HG03378 (cell line): ENCODE measurements at regions not wholly inside any gene's neighbourhood (a gene's known extent, or its start where the extent isn't known, plus 50 kb on each side); places are given as distances from the start of the nearest gene placed in this dataset.

Source experiments
- ATAC-seq: cut with Tn5 transposase; IDR thresholded peaks from one replicate; pipeline ENCODE4 v1.9.1; 2021; ENCODE audit warnings: mild to moderate bottlenecking, moderate library complexity; ENCODE audit not compliant: unreplicated experiment

DNA sequence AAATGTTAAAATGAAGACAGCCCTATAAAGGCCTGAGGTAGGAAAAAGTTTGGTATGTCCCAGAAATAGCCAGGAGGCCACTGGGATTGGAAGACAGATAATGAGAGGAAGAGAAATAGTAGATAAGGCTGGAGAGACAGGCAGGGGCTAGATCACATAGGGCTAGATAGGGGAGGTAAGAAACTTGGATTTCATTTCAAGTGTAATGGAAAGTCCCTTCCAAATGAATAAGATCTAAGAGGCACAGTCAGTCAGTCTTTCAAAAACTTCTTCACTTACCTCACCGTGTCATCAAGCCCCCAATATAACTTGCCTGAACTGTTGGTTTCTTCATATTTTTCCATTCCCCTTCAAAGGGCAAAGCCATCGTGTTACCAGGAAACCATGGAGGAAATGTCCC lies 121.8 kb downstream of the SPCS3 start:
- ATAC-seq, result peak; percentile 49

DNA sequence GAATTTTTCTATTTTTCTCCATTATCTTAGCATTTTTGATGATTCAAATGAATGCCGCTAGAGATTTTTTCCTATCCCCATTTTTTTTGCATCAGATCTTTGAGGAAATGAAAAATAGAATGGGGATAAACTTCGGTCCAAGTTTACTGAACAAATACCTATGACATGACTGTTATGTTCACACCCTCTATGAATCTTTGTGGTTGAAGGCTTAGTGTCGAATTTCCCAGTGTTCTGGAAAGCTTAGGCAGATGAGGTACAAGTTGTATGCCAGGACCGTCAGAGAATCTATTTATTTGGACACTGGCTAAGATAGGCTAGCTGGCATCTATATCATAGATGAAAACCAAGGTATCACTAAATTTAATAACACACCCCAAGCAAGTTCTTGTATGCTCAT lies 123.4 kb downstream of the SPCS3 start:
- no peak for ATAC-seq

DNA sequence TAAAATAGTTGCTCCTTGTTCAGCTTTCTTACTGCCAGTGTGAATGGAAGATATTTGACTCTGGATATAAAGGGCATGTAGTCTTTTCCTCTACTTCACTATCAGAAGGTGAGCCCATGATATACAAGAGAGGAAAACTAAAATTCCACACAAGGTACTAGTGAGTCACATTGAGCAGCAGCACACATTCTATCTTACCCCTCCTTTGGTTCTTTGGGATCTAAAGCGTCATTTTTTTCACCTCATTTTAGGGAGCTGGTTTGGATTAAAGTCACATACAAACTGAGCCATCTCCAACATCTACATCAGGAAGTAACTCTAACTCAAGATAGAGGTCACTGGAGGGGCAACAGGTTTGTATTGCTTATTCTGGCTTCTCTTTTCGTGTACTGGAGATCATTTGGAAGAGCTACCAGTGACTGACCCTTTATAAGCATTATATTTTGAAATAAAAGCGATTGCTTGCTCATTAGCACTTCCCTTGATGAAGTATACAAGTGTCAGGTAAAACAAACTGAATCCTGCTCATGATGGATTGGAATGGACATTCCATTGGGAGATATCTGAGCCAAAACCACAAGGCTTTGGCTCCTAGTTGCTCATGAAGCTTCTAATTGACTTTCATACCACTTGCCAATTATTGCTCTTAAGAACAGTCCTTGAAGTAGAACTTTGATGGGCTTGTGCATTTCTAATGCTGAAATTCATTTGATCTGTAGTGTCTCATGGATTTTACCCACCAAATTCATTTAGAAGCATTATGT lies 124.1 kb downstream of the SPCS3 start:
- ATAC-seq, result no peak

DNA sequence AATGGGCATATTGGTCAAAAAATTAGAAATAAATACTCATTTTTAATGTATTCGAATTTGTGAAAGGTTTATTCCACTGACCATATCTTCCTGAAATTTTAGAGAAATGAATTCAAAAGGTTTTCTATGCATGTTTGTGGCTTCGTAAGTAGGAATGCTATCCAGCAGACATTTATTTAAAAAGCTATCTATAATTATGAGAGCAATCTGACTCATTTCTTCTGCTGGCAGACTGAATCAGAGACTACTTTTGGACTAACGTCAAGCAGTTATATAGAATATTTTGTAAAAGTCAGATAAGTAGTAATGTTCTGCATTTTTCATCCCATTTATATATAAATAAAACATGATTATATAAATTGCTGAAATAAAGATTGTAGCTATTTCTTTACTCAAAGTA lies 125.0 kb downstream of the SPCS3 start:
- no peak for ATAC-seq

DNA sequence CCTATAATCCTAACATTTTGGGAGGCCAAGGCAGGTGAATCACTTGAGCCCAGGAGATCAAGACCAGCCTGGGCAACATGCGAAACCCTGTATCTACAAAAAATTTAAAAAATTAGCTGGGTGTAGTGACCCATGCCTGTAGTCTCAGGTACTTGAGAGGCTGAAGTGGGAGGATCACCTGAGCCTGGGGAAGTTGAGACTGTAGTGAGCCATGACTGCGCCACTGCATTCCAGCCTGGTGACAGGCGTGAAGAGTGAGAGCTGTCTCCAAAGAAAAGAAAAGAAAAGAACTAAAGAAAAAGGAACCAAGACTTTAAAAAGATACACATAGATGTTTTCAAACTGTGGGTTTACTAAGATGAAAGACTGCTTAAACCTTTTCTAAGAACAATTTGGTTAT lies 129.0 kb downstream of the SPCS3 start:
- no peak for ATAC-seq

DNA sequence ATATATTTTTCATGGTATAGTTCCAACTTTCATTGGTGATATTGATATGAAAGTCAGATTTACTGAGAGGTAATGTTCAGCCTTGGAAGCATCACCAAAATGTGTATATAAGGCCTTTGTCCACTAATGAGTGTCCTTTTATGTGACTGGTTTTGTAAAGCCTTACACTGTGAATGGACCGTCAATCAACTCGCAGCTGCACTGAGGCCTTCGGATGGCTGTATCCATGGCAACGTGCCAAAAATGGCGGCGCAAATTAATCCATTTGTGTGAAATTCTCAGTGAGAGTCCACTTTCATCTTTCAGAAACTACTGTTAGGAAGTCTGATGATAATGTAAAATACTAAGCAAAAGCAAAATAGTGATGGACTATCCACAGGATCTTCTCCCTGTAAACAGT lies 131.7 kb downstream of the SPCS3 start:
- no peak for ATAC-seq

DNA sequence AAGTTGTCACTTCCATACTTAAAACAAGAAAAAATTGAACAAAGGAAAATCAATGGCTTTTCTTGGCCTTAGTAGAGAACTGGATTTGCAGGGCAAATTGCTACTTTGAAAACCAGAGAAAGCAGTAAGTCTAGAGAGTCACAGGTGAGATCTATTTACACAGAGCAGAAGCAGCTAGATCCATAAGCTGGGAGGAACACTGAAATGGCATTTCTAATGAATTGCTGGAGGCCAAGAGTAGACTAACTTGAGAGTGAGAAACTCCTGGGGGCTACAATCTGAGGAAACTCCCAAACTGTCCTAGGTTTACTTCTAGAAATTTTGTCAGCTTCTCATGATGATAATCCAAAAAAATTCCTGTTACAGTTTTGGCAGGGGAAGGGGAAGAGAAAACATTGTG lies 133.3 kb downstream of the SPCS3 start:
- no peak for ATAC-seq

DNA sequence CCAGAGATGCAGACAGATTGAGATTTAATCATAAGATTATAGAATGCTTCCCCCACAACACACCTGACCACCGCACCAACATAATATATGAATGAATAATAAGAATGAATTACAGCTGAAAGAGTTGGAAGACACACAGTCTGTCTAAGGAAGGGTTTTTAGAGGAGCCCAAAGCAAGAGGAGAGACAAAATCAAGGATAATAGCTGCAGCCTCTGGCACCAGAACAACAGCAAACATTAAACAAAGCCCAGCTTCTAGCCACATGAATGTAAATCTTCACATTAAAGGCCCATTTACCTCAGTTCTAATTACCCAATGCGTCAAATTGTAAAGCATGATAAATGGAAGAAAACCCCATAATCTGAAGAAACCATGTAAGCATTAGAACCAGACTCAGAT lies 133.9 kb downstream of the SPCS3 start:
- no peak for ATAC-seq

DNA sequence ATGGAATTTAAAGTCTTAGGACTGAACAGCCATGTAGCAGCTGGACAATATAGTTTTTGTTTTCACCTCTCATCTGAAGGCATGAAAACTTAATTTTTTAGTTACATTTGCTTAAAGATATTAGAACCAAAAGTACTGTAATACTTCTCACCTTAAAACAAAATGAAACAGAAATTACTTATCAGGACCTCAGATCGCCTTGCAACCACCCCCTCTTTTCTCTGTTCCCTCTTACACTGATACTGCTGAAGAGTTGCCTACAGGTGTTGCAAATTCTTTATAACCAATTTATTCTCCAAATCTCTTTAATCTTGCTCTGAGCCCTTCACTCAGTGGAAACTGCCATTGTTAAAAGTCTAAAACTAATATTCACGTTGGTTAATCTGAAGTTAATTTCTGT lies 145.0 kb downstream of the SPCS3 start:
- peak; percentile 99 for ATAC-seq

DNA sequence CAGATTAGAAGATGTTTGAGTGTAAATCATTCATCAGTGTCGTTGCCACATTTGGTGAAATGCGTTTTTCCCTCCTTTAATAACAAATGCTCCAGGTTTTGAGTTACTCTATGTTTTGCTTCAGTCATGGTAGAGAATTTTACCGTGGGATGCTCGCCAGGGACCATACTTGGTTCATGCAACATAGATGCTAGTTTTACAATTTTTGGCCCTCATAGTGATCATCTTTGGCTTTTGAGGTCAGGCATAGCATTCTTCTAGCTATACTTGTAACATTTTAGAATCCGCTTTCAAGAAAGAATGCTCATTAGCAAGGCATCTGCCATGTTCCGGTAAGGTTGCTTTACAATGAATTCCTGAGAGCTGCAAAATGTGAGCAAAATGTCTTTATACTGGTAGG lies 147.2 kb downstream of the SPCS3 start:
- ATAC-seq, result no peak

DNA sequence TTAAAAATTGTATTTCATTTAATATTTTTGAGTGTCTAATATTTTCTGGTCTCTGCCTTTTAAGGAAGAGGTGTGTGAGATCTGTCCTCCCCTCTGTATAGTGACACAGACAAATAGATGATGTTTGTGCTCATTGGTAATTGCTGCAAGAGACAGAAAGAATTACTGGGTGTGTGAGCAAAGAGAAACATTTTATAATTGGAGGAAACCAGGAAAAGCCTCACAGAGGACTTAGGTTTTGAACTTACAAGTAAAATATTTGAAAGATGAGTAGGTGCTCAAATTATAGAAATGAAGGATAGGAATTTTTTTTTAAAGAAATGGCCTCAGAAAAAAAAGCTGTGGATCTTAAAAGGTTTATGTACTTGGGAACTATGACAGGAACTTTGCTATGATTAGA lies 149.8 kb downstream of the SPCS3 start:
- no peak for ATAC-seq

DNA sequence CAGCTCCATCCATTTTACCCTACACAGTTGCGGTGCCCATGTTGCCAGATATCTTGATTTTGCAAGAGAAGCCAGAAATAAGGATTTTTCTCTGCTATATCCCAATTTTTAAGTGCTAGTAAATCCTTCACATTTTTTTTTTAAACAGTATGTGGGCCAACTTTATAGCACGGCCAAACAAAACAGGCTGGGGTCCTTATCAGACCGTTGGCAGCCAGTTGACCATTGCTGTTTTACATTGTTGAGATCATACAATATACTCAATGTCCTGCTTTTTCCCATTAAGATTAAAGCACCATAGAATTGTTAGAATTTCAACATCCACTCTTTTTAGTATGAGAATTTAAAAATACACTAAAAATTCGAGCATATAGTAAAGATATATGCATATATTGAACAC lies 150.9 kb downstream of the SPCS3 start:
- ATAC-seq, result no peak

DNA sequence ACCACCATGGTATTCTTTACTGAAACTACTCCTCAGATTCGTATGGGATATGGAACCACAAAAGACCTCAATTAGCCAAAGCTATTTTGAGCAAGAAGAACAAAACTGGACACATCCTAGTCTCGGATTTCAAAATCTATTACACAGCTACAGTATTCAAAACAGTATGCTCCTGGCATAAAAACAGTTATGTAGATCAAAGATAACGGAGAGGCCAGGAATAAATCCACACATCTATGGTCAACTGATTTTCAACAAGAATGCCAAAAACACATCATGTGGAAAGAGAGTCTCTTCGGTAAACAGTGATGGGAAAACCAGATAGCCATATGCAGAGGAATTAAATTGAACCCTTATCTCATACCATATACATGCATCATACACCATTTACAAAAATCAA lies 155.3 kb downstream of the SPCS3 start:
- no peak for ATAC-seq

DNA sequence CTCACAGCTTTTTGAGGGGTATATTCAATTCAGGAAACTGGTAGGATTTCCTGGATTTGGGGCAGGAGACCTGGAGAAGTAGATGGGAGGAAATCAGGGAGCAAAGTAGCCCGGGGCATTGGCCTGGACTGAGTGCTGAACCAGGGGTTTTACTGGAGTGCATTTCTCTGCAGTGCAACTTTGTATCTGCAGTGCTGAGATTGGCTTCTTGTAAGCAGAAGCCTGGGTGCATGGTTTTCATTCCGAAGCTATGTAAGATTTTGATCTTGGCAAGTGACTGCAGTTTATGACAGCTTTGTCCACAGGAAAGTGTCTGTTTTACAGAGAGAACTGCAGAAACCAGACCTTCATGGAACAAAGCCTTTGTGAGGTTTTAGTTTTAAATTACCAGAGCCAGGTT lies 158.3 kb downstream of the SPCS3 start:
- no peak for ATAC-seq

DNA sequence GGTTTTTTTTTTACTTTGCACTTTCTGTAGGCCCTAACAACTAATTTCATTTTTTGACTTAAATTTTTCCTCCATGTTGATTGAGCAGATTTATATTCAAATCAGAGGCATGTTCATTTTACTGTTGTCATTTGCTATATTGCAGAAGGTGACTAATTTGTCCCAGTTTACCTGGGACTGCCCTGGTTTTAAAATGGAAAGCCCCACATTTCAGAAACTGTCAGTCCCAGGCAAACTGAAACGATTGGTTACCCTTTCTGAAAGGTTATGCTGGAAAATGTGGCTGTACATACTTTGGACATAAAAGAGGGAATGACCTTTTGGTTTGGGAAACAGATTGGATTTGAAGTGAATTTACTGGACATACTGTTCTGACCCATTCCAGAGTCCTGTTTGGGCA lies 160.0 kb downstream of the SPCS3 start:
- ATAC-seq, result peak; percentile 69

DNA sequence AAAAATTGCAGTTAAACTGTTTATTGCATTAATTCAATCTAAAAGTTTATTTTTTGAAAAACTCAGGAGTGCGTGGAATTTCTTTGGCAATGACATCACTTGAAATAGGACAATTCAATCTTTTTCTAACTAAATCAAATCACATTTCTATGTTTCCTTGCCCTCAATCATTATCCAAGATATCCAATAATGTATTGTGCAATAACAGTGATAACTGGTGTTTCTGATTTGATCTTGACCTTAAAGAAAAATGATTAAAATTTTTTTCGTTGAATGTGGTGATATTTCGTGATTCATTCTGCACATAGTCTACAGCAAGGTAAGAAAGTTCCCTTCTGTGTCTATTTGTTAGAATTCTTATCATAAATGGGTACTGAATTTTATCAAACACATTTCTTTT lies 163.2 kb downstream of the SPCS3 start:
- ATAC-seq, result no peak

DNA sequence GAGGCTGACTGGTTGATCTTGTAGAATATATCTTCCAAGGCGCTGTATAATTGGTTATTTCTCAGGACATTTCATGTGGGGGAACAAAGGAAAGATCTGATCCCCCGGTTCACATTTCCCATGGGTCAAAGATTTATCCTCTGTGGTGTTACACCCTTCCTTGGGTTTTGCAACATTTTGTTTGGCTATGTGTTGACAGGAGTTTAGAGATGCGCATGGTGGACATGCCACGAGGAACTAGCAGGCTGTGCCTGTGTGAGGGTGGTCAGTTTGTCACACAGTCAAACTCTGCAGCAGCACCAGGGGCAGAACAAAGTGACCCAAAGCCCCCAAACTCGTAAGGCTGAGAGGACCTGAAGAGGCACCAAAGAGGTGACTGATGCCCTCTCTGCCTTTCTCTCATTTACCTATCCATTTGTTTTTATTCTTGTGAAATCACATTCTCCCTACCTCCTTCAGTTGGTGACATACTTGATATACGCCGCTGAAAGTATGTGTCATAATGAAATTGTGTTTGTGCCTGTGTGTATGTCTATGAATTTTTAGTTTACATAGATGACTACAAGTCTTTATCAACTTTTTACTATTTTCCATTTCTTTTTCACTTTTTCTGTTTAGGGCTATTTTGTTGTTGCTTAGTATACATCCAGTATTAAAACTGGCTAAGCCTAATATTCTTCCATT lies 164.7 kb downstream of the SPCS3 start:
- ATAC-seq, result no peak

DNA sequence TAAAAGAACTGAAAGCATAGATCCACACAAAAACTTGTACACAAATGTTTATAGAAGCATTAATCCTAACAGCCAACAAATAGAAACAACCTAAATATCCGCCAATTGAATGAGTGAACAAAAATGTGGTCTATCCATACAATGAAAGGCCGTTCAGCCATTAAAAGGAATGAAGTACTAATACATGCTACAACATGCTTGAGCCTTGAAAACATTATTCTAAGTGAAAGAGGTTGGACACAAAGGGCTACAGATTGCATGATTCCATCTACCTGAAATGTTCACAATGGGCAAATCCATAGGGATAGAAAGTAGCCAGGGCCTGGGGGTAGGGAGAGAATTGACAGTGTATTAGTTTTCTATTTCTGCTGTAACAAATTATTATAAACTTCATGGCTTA lies 169.2 kb downstream of the SPCS3 start:
- no peak for ATAC-seq

DNA sequence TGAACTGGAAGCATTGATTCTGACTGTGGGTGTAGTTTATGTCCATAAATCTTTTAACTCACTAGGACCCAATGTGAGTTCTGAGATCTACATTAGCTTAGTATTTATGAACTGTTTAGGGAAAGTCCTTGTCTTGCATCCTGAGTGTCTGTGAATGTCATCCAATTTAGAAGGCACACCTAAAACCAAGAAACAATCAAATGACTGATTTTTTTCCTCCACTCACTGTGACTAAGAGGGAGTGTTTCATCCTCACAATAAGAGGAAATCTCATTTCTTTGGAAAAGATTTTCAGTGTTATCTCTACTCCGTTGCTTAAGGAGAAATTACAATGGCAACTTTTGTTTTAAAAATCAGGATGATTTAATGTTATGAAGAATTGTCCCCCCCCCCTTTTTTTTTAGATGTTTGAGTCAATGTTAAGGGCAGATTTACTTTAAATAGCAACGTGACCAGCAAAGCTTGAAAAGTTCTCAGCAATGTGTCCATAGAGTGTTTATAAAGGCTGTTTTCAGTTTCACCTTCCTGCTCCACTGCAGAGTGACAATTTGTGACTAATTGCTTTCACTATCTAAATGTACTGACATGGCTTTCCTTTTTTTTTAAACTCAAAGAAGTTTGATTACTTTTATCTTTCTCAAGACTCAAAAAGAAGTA lies 173.0 kb downstream of the SPCS3 start:
- ATAC-seq, result peak; percentile 100

DNA sequence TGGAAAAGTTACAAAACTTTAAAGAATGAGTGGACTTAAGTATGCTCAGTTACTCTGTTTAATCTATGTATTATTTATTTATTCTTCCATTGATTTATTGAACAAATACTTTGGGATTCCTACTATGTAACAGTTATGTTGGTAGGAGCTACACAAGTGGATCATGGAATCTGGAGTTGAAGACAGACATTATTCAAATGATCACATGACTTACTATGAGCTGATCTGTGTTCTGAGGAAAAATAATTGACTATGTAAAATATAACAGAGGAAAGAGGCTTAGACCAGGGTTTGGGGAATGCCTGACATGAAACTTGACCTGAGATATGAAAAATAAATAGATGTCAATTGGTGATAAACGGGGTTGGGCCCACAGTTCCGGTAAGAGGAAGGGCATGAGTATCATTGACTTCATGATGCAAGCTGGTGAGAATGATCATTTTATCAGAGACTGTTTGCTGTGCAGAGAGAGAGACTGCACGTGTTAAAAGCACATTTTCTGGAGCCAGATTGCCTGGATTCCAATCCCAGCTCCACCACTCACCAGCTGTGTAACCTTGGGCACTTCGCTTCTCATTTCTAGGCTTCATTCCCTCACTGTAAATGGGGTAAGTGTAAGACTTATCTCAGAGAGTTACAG lies 179.0 kb downstream of the SPCS3 start:
- ATAC-seq, result no peak

DNA sequence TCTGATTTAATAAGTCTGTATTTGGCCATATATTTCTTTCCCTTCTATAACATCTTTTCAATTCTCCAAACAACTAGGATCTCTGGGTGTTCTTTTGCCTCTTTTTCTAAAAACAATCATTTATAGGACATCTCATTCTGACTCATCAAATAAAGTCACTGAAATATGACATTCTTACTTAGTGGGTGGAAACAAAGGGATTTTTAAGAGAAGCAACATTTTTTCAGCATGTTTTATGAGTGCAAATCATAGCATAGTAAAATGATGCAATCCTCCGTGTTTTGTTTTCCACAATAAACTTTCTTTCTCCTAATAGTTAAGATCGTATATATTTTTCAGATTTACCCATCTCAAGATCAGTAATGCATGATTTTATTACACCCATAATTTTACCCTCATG lies 179.8 kb downstream of the SPCS3 start:
- no peak for ATAC-seq

DNA sequence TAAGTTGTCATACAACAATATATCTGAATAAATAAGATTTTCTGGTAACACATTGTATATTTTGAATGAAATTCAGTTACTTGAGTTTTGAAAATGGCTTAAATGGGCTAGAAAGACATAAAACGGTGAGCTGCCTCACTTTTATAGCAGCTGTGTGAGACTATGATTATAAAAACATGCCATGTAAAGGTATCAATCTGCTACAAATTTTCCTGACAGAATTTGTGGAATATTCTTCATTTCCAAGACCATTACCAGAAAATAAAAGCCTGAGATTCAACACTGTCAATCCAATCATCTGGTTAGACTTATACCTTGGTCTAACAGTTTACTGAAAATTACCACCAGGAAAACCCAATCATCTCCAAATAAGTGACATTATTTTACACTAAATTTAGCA lies 181.1 kb downstream of the SPCS3 start:
- no peak for ATAC-seq
